ENCODE measurements at regions not wholly inside any gene's neighbourhood (a gene's known extent, or its start where the extent isn't known, plus 50 kb on each side); places are given as distances from the start of the nearest gene placed in this dataset.

DNA sequence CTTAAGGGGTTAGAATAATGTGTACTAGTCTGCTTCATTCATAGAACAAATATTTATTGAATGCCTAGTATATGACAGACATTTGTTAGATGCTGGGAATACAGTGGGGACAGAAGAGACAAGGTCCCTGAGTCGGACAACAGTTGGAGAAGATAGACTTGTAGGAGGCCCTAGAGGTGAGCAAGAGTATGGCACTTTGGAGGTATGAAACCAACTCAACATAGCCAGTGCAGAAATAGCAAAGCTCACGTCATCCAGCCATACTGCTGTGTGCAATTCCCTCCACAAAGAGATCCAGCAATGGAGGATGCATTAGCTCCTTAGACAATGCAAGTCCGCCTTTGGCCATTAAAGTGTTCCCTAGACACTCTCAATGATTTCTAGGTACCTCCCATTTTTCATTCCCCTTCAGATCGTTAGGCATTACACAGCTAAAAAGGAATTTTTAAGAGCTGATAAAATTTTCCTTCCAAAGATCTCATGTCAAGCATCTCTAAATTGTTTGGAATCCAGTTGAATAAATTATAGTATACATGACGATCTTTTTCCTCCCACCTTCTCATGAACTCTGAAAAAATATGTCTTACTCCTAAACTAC lies 1949.6 kb upstream of the WWC1 start:
- Histone ChIP-seq H3K27me3 (replicated peaks; ENCODE audit: control insufficient read depth, insufficient read depth, low read length, poor library complexity, severe bottlenecking) (no peaks in the 10 kb centered on the region), H3K4me3 (ENCODE audit: insufficient read depth, low read depth, low read length, poor library complexity, severe bottlenecking) (no peak overlapping the region), H3K9me3 (ENCODE audit: control insufficient read depth, low read length) (no peaks in the 10 kb centered on the region), H3K36me3 (ENCODE audit: control insufficient read depth, insufficient read depth, low read length) (no peaks in the 10 kb centered on the region), H3K27ac (ENCODE audit: insufficient read depth, low read length, poor library complexity, severe bottlenecking) (no peak overlapping the region), H3K4me1 (ENCODE audit: control insufficient read depth, insufficient read depth, low read length, poor library complexity, severe bottlenecking) (no peaks in the 10 kb centered on the region)
- DNase-seq: no peak

DNA sequence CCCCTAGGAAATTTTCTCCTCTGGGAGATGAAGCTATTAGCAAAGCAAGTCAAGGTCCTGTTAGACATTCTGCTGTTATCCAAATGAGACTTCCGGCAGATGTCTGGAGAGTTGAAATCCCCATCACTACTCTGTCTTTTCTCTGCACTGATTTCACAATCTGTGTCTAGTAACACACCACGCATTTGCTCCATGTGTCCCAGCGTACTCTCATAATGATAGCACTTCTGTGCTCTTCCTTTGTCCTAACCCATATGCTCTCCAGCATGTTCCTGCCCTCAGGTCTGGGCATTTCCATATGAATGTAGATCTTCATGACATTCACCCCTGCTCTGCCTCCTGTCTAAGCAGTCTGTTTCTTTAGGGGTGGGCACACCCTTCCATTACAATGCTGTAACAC lies 1949.0 kb upstream of the WWC1 start:
- Histone ChIP-seq H3K9me3 (ENCODE audit: control insufficient read depth, low read length) (no peaks in the 10 kb centered on the region), H3K27ac (ENCODE audit: insufficient read depth, low read length, poor library complexity, severe bottlenecking) (no peak overlapping the region), H3K36me3 (ENCODE audit: control insufficient read depth, insufficient read depth, low read length) (no peaks in the 10 kb centered on the region), H3K27me3 (replicated peaks; ENCODE audit: control insufficient read depth, insufficient read depth, low read length, poor library complexity, severe bottlenecking) (no peaks in the 10 kb centered on the region), H3K4me3 (ENCODE audit: insufficient read depth, low read depth, low read length, poor library complexity, severe bottlenecking) (no peak overlapping the region), H3K4me1 (ENCODE audit: control insufficient read depth, insufficient read depth, low read length, poor library complexity, severe bottlenecking) (no peaks in the 10 kb centered on the region)
- no peak for DNase-seq

DNA sequence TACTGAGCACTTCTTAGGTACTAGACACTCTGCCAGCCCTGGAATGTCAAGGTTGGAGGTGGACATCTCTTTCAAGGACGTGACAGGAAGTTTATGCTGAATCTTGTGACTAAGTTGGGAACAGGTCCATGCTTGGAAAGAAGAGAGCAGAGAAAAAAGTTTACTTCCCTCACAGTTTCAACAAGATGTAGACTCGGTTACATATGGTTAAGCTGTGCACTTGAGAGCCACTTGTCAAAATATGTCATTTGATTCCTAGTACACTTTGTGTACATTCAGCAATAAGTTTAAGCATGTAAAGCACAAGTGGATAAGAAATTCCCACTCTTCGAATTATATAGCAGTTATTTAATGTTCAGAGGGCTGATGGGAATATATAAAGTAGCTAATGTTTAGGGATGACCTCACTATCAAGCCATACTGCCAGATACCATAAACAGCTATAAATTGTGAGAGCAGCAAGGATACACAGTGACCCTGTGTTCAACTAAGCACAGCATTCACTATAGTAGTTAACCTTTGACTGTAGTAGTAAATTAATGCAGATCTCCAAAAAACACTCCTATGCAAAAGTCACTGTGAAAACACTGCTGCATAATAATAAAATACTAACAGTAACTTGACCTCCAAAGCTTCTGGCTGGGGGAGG lies 1944.6 kb upstream of the WWC1 start:
- H3K4me3 ChIP-seq (ENCODE audit: insufficient read depth, low read depth, low read length, poor library complexity, severe bottlenecking): no peak overlapping the region
- no peak for DNase-seq
- H3K4me1 ChIP-seq (ENCODE audit: control insufficient read depth, insufficient read depth, low read length, poor library complexity, severe bottlenecking): no peaks in the 10 kb centered on the region
- H3K36me3 ChIP-seq (ENCODE audit: control insufficient read depth, insufficient read depth, low read length): no peaks in the 10 kb centered on the region
- no peaks in the 10 kb centered on the region for H3K9me3 ChIP-seq (ENCODE audit: control insufficient read depth, low read length)
- H3K27ac ChIP-seq (ENCODE audit: insufficient read depth, low read length, poor library complexity, severe bottlenecking): no peak overlapping the region
- no peaks in the 10 kb centered on the region for H3K27me3 ChIP-seq (replicated peaks; ENCODE audit: control insufficient read depth, insufficient read depth, low read length, poor library complexity, severe bottlenecking)

DNA sequence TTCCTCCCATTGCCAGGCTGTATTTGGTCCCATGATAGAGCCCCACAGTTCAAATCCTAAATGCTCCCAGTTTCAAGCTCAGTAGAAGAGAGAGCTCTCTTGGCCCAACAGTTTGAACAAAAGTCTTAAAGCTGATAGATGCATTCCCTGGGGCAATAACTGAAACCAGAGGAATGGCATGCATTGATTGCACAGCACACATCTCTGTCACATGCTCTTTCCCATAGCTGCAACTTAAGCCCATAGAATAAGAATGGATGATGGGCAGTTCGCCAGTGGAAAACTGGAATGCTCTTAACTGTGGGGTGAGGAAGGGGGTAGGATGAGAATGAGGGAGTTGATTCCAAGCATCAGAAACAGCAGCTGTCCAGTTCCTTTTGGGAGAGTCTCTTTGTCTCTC lies 1942.4 kb upstream of the WWC1 start:
- DNase-seq: no peak
- Histone ChIP-seq H3K27me3 (replicated peaks; ENCODE audit: control insufficient read depth, insufficient read depth, low read length, poor library complexity, severe bottlenecking) (no peaks in the 10 kb centered on the region), H3K36me3 (ENCODE audit: control insufficient read depth, insufficient read depth, low read length) (no peaks in the 10 kb centered on the region), H3K27ac (ENCODE audit: insufficient read depth, low read length, poor library complexity, severe bottlenecking) (no peak overlapping the region), H3K9me3 (ENCODE audit: control insufficient read depth, low read length) (no peaks in the 10 kb centered on the region), H3K4me1 (ENCODE audit: control insufficient read depth, insufficient read depth, low read length, poor library complexity, severe bottlenecking) (no peaks in the 10 kb centered on the region), H3K4me3 (ENCODE audit: insufficient read depth, low read depth, low read length, poor library complexity, severe bottlenecking) (no peak overlapping the region)

DNA sequence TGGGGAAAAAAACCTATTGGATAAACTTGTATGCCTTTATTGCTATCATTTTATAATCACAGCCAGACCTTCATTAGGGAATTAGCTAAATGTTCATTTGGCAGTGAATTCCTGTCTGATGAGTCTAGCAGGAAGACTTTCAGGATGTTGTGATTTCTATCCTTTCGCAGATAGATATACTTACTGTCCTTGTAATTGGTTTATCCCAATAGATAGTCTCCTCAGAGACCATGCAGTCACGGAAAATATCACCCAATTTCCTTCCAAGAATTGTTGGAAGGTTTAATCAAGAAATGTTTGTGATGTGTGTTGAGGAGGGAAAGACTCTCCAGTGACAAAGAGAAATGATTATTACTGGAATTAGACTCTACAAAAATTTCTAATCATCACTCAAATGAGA lies 1937.9 kb upstream of the WWC1 start:
- H3K9me3 ChIP-seq (ENCODE audit: control insufficient read depth, low read length): no peaks in the 10 kb centered on the region
- H3K4me3 ChIP-seq (ENCODE audit: insufficient read depth, low read depth, low read length, poor library complexity, severe bottlenecking): no peak overlapping the region
- H3K27ac ChIP-seq (ENCODE audit: insufficient read depth, low read length, poor library complexity, severe bottlenecking): no peak overlapping the region
- no peaks in the 10 kb centered on the region for H3K4me1 ChIP-seq (ENCODE audit: control insufficient read depth, insufficient read depth, low read length, poor library complexity, severe bottlenecking)
- no peak for DNase-seq
- no peaks in the 10 kb centered on the region for H3K27me3 ChIP-seq (replicated peaks; ENCODE audit: control insufficient read depth, insufficient read depth, low read length, poor library complexity, severe bottlenecking)
- H3K36me3 ChIP-seq (ENCODE audit: control insufficient read depth, insufficient read depth, low read length): no peaks in the 10 kb centered on the region

DNA sequence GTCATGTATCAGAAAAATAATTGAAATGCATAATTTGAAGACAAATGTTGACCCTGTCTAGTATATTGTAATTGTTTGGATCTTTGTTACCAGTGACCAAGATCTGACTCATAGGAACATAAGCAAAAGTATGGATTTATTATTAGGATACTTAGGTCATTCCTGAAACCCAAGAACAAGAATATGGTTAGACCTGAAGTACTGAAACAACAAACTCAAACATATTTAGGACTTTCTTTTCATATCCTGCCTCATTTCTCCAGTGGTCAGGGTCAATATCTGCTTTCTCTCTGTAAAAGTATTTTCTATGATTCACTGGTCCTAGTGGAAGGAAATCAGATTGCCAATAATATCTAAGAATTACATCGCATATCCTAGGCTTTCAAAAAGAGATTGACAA lies 1937.1 kb upstream of the WWC1 start:
- no peak overlapping the region for H3K4me3 ChIP-seq (ENCODE audit: insufficient read depth, low read depth, low read length, poor library complexity, severe bottlenecking)
- DNase-seq: no peak
- H3K27me3 ChIP-seq (replicated peaks; ENCODE audit: control insufficient read depth, insufficient read depth, low read length, poor library complexity, severe bottlenecking): no peaks in the 10 kb centered on the region
- no peaks in the 10 kb centered on the region for H3K9me3 ChIP-seq (ENCODE audit: control insufficient read depth, low read length)
- H3K4me1 ChIP-seq (ENCODE audit: control insufficient read depth, insufficient read depth, low read length, poor library complexity, severe bottlenecking): no peaks in the 10 kb centered on the region
- H3K36me3 ChIP-seq (ENCODE audit: control insufficient read depth, insufficient read depth, low read length): no peaks in the 10 kb centered on the region
- H3K27ac ChIP-seq (ENCODE audit: insufficient read depth, low read length, poor library complexity, severe bottlenecking): no peak overlapping the region

DNA sequence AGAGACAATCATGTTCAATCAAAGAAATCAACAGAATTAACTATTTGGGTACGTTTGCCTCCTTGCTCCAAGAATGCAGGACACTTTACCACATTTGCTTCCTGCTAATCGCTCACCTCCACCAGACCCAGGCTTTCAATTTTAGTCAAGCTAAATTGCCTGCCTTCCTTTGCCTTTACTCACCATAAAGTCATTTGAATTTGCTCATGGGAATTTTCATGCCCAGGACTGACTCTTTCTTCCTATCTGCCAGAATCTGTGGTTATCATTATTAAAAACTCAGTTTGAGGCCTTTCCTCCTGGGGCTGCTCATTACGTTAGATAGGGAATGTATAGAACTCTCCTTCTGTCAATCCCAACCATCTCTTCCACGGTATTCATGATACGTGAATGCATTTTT lies 1935.3 kb upstream of the WWC1 start:
- DNase-seq: no peak
- Histone ChIP-seq H3K9me3 (ENCODE audit: control insufficient read depth, low read length) (no peaks in the 10 kb centered on the region), H3K27me3 (replicated peaks; ENCODE audit: control insufficient read depth, insufficient read depth, low read length, poor library complexity, severe bottlenecking) (no peaks in the 10 kb centered on the region), H3K4me3 (ENCODE audit: insufficient read depth, low read depth, low read length, poor library complexity, severe bottlenecking) (no peak overlapping the region), H3K4me1 (ENCODE audit: control insufficient read depth, insufficient read depth, low read length, poor library complexity, severe bottlenecking) (no peaks in the 10 kb centered on the region), H3K27ac (ENCODE audit: insufficient read depth, low read length, poor library complexity, severe bottlenecking) (no peak overlapping the region), H3K36me3 (ENCODE audit: control insufficient read depth, insufficient read depth, low read length) (no peaks in the 10 kb centered on the region)

DNA sequence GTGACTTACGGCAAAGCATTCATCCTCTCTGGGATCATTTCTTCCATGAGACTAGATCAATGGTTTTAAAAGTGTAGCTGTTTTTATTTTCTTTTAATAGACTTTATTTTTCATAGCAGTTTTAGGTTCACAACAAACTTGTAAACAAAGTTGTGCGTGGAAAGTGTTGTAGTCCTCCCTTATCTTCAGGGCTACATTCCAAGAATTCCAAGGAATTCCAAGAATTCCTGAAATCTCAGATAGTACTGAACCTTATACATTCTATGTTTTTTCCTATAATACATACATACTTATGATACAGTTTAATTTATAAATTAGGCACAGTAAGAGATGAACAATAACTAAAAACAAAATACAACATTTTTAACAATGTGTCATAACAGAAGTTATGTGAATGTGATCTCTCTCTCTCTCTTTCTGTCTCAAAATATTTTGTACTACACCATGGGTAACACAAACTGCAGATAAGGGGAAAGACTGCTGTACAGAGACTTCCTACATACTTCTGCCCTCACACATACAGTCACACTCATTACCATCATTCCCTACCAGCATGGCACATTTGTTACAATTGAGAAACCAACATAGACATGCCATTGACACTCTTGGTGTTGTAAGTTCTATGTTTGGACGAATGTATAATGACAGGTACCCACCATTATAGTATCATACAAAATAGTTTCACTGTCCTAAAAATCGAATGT lies 1933.2 kb upstream of the WWC1 start:
- H3K4me1 ChIP-seq (ENCODE audit: control insufficient read depth, insufficient read depth, low read length, poor library complexity, severe bottlenecking): no peaks in the 10 kb centered on the region
- H3K36me3 ChIP-seq (ENCODE audit: control insufficient read depth, insufficient read depth, low read length): no peaks in the 10 kb centered on the region
- DNase-seq: no peak
- H3K27me3 ChIP-seq (replicated peaks; ENCODE audit: control insufficient read depth, insufficient read depth, low read length, poor library complexity, severe bottlenecking): no peaks in the 10 kb centered on the region
- H3K27ac ChIP-seq (ENCODE audit: insufficient read depth, low read length, poor library complexity, severe bottlenecking): no peak overlapping the region
- H3K9me3 ChIP-seq (ENCODE audit: control insufficient read depth, low read length): no peaks in the 10 kb centered on the region
- no peak overlapping the region for H3K4me3 ChIP-seq (ENCODE audit: insufficient read depth, low read depth, low read length, poor library complexity, severe bottlenecking)

DNA sequence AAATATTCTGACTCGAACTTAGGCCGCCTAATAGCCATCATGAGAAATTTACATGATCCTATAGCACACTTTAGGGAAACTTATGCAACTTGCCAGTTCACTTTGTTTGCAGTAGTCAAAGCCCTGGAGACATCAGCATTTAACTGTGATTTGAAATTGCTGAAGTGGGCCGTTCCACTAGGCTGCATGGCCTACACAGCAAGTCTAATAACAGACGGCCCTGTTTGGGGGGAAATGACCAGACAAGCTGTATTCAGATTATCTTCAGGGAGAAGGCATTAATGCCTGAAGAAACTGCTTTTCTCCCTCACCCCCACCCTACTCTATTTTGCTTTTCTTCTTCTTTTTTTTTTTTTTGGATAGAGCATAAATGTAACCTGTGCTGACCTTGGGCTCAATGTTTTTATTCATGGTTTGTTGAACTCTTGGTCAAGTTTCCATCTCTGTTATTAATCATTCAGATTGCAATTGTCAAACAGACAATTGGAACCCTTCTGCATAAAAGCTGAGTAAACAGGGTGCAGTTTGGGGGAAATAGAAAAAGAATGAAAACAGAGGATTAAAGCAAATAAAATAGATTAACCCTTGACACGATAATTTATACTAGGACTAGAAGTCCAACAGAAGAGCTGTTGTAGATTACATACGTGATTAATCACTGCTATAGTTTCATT lies 1928.2 kb upstream of the WWC1 start:
- Histone ChIP-seq H3K27me3 (replicated peaks; ENCODE audit: control insufficient read depth, insufficient read depth, low read length, poor library complexity, severe bottlenecking) (no peaks in the 10 kb centered on the region), H3K4me1 (ENCODE audit: control insufficient read depth, insufficient read depth, low read length, poor library complexity, severe bottlenecking) (no peaks in the 10 kb centered on the region), H3K36me3 (ENCODE audit: control insufficient read depth, insufficient read depth, low read length) (no peaks in the 10 kb centered on the region), H3K27ac (ENCODE audit: insufficient read depth, low read length, poor library complexity, severe bottlenecking) (no peak overlapping the region), H3K4me3 (ENCODE audit: insufficient read depth, low read depth, low read length, poor library complexity, severe bottlenecking) (no peak overlapping the region), H3K9me3 (ENCODE audit: control insufficient read depth, low read length) (no peaks in the 10 kb centered on the region)
- DNase-seq: no peak

DNA sequence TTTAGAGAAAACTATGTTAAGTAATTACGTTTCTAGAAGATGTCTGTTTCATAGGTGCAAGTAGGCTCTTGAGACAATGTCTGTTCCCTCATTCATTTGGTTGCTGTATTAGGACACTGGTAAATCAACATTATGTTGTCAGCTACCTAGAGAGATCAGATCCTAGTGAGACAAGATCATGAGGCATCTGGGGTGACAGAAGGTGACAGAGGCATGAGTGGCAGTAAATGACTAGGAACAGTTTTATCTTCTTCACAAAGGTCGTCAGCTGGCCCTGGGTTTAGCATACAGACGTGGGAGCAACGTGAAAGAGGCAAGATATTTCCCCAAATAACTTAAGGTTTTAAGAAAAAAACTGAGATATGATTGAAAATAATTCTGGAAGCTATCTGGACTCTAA lies 1926.3 kb upstream of the WWC1 start:
- no peaks in the 10 kb centered on the region for H3K9me3 ChIP-seq (ENCODE audit: control insufficient read depth, low read length)
- no peak overlapping the region for H3K27ac ChIP-seq (ENCODE audit: insufficient read depth, low read length, poor library complexity, severe bottlenecking)
- no peaks in the 10 kb centered on the region for H3K36me3 ChIP-seq (ENCODE audit: control insufficient read depth, insufficient read depth, low read length)
- no peaks in the 10 kb centered on the region for H3K4me1 ChIP-seq (ENCODE audit: control insufficient read depth, insufficient read depth, low read length, poor library complexity, severe bottlenecking)
- no peaks in the 10 kb centered on the region for H3K27me3 ChIP-seq (replicated peaks; ENCODE audit: control insufficient read depth, insufficient read depth, low read length, poor library complexity, severe bottlenecking)
- DNase-seq: no peak
- no peak overlapping the region for H3K4me3 ChIP-seq (ENCODE audit: insufficient read depth, low read depth, low read length, poor library complexity, severe bottlenecking)

Data from effector memory CD4-positive, alpha-beta T cell (primary cell).